ENCODE measurements at regions not wholly inside any gene's neighbourhood (a gene's known extent, or its start where the extent isn't known, plus 50 kb on each side); places are given as distances from the start of the nearest gene placed in this dataset.
"Not testable (repeated sequence)": the region's sequence is repeated elsewhere in the genome, so short reads cannot be mapped to it uniquely, and the experiment has no call there.

GRCh38 chr13:96934889-96935489, 59.3 kb downstream of the OXGR1 start:
- no peaks in the 10 kb centered on the region for H3K4me1 ChIP-seq (ENCODE audit: control insufficient read depth, insufficient read depth, low read length, unreplicated experiment)
- H3K4me3 ChIP-seq (ENCODE audit: low read depth, low read length): no peak overlapping the region
- H3K36me3 ChIP-seq (ENCODE audit: insufficient read depth, low read length): no peaks in the 10 kb centered on the region
- no peak overlapping the region for H2AFZ ChIP-seq (ENCODE audit: low read length, unreplicated experiment)
- no peak overlapping the region for H3K27ac ChIP-seq (ENCODE audit: low read depth, low read length)
- peaks cover 57% of the 10 kb centered on the region for H3K27me3 ChIP-seq (ENCODE audit: insufficient read depth, low read length)
- H3K79me2 ChIP-seq (ENCODE audit: control insufficient read depth, insufficient read depth, low read length, unreplicated experiment): no peaks in the 10 kb centered on the region

- H3K27me3 ChIP-seq (ENCODE audit: insufficient read depth, low read length): no peaks in the 10 kb centered on the region
- H3K79me2 ChIP-seq (ENCODE audit: control insufficient read depth, insufficient read depth, low read length, unreplicated experiment): no peaks in the 10 kb centered on the region
Measured at GRCh38 chr13:96925916-96926628, 68.2 kb downstream of the OXGR1 start.

GRCh38 chr13:96925477-96925876, 68.8 kb downstream of the OXGR1 start:
- no peak overlapping the region for H3K27ac ChIP-seq (ENCODE audit: low read depth, low read length)
- H3K79me2 ChIP-seq (ENCODE audit: control insufficient read depth, insufficient read depth, low read length, unreplicated experiment): no peaks in the 10 kb centered on the region
- no peak overlapping the region for H2AFZ ChIP-seq (ENCODE audit: low read length, unreplicated experiment)
- no peaks in the 10 kb centered on the region for H3K27me3 ChIP-seq (ENCODE audit: insufficient read depth, low read length)
- no peaks in the 10 kb centered on the region for H3K4me1 ChIP-seq (ENCODE audit: control insufficient read depth, insufficient read depth, low read length, unreplicated experiment)
- H3K4me3 ChIP-seq (ENCODE audit: low read depth, low read length): no peak overlapping the region
- H3K36me3 ChIP-seq (ENCODE audit: insufficient read depth, low read length): no peaks in the 10 kb centered on the region

More at GRCh38 chr13:96925916-96926628, 68.2 kb downstream of the OXGR1 start:
- H3K27ac ChIP-seq (ENCODE audit: low read depth, low read length): no peak overlapping the region
- no peaks in the 10 kb centered on the region for H3K36me3 ChIP-seq (ENCODE audit: insufficient read depth, low read length)
- H2AFZ ChIP-seq (ENCODE audit: low read length, unreplicated experiment): no peak overlapping the region
- H3K4me1 ChIP-seq (ENCODE audit: control insufficient read depth, insufficient read depth, low read length, unreplicated experiment): no peaks in the 10 kb centered on the region
- H3K4me3 ChIP-seq (ENCODE audit: low read depth, low read length): no peak overlapping the region

- H3K4me1 ChIP-seq (ENCODE audit: control insufficient read depth, insufficient read depth, low read length, unreplicated experiment); H3K27me3 ChIP-seq (ENCODE audit: insufficient read depth, low read length); H3K79me2 ChIP-seq (ENCODE audit: control insufficient read depth, insufficient read depth, low read length, unreplicated experiment); H3K27ac ChIP-seq (ENCODE audit: low read depth, low read length); H2AFZ ChIP-seq (ENCODE audit: low read length, unreplicated experiment); H3K36me3 ChIP-seq (ENCODE audit: insufficient read depth, low read length); H3K4me3 ChIP-seq (ENCODE audit: low read depth, low read length): not testable (repeated sequence)
Measured at GRCh38 chr13:96918861-96919631, 75.2 kb downstream of the OXGR1 start.

GRCh38 chr13:96904232-96904631, 90.0 kb downstream of the OXGR1 start:
- Histone ChIP-seq H3K36me3 (ENCODE audit: insufficient read depth, low read length) (no peaks in the 10 kb centered on the region), H3K27ac (ENCODE audit: low read depth, low read length) (no peak overlapping the region), H3K4me3 (ENCODE audit: low read depth, low read length) (no peak overlapping the region), H3K27me3 (ENCODE audit: insufficient read depth, low read length) (peaks cover 5% of the 10 kb centered on the region; the same call in 1 of the 2 replicates), H3K79me2 (ENCODE audit: control insufficient read depth, insufficient read depth, low read length, unreplicated experiment) (no peaks in the 10 kb centered on the region), H2AFZ (ENCODE audit: low read length, unreplicated experiment) (no peak overlapping the region), H3K4me1 (ENCODE audit: control insufficient read depth, insufficient read depth, low read length, unreplicated experiment) (no peaks in the 10 kb centered on the region)

- Histone ChIP-seq H3K36me3 (ENCODE audit: insufficient read depth, low read length) (no peaks in the 10 kb centered on the region), H2AFZ (ENCODE audit: low read length, unreplicated experiment) (no peak overlapping the region), H3K4me1 (ENCODE audit: control insufficient read depth, insufficient read depth, low read length, unreplicated experiment) (peaks cover 5% of the 10 kb centered on the region), H3K27me3 (ENCODE audit: insufficient read depth, low read length) (peaks cover 5% of the 10 kb centered on the region; the same call in 1 of the 2 replicates), H3K4me3 (ENCODE audit: low read depth, low read length) (no peak overlapping the region), H3K27ac (ENCODE audit: low read depth, low read length) (no peak overlapping the region), H3K79me2 (ENCODE audit: control insufficient read depth, insufficient read depth, low read length, unreplicated experiment) (no peaks in the 10 kb centered on the region)
Measured at GRCh38 chr13:96903085-96903484, 91.2 kb downstream of the OXGR1 start.

- Histone ChIP-seq H2AFZ (ENCODE audit: low read length, unreplicated experiment) (no peak overlapping the region), H3K27ac (ENCODE audit: low read depth, low read length) (no peak overlapping the region), H3K79me2 (ENCODE audit: control insufficient read depth, insufficient read depth, low read length, unreplicated experiment) (no peaks in the 10 kb centered on the region), H3K4me3 (ENCODE audit: low read depth, low read length) (no peak overlapping the region), H3K36me3 (ENCODE audit: insufficient read depth, low read length) (no peaks in the 10 kb centered on the region), H3K27me3 (ENCODE audit: insufficient read depth, low read length) (peaks cover 5% of the 10 kb centered on the region; the same call in 1 of the 2 replicates), H3K4me1 (ENCODE audit: control insufficient read depth, insufficient read depth, low read length, unreplicated experiment) (peaks cover 5% of the 10 kb centered on the region)
Measured at GRCh38 chr13:96900986-96901385, 93.3 kb downstream of the OXGR1 start.

- H2AFZ ChIP-seq (ENCODE audit: low read length, unreplicated experiment): no peak overlapping the region
- H3K79me2 ChIP-seq (ENCODE audit: control insufficient read depth, insufficient read depth, low read length, unreplicated experiment): no peaks in the 10 kb centered on the region
- no peaks in the 10 kb centered on the region for H3K36me3 ChIP-seq (ENCODE audit: insufficient read depth, low read length)
- no peak overlapping the region for H3K4me3 ChIP-seq (ENCODE audit: low read depth, low read length)
- H3K27ac ChIP-seq (ENCODE audit: low read depth, low read length): no peak overlapping the region
- H3K4me1 ChIP-seq (ENCODE audit: control insufficient read depth, insufficient read depth, low read length, unreplicated experiment): peaks cover 5% of the 10 kb centered on the region
- H3K27me3 ChIP-seq (ENCODE audit: insufficient read depth, low read length): peaks cover 5% of the 10 kb centered on the region; the same call in 1 of the 2 replicates
Measured at GRCh38 chr13:96899946-96900345, 94.3 kb downstream of the OXGR1 start.

- no peak overlapping the region for H2AFZ ChIP-seq (ENCODE audit: low read length, unreplicated experiment)
Measured at GRCh38 chr13:96898646-96899254, 95.5 kb downstream of the OXGR1 start.

GRCh38 chr13:96898212-96898611, 96.1 kb downstream of the OXGR1 start:
- Histone ChIP-seq H2AFZ (ENCODE audit: low read length, unreplicated experiment) (no peak overlapping the region), H3K27me3 (ENCODE audit: insufficient read depth, low read length) (no peaks in the 10 kb centered on the region), H3K4me1 (ENCODE audit: control insufficient read depth, insufficient read depth, low read length, unreplicated experiment) (peaks cover 5% of the 10 kb centered on the region), H3K27ac (ENCODE audit: low read depth, low read length) (peak overlapping the region; percentile 57), H3K4me3 (ENCODE audit: low read depth, low read length) (peak overlapping the region; percentile 19; the same call in 1 of the 2 replicates), H3K36me3 (ENCODE audit: insufficient read depth, low read length) (no peaks in the 10 kb centered on the region), H3K79me2 (ENCODE audit: control insufficient read depth, insufficient read depth, low read length, unreplicated experiment) (no peaks in the 10 kb centered on the region)

More at GRCh38 chr13:96898646-96899254, 95.5 kb downstream of the OXGR1 start:
- Histone ChIP-seq H3K79me2 (ENCODE audit: control insufficient read depth, insufficient read depth, low read length, unreplicated experiment) (no peaks in the 10 kb centered on the region), H3K27ac (ENCODE audit: low read depth, low read length) (peak overlapping the region; percentile 57), H3K27me3 (ENCODE audit: insufficient read depth, low read length) (peaks cover 3% of the 10 kb centered on the region; the same call in 1 of the 2 replicates), H3K36me3 (ENCODE audit: insufficient read depth, low read length) (no peaks in the 10 kb centered on the region), H3K4me3 (ENCODE audit: low read depth, low read length) (peak overlapping the region; percentile 19; the same call in 1 of the 2 replicates), H3K4me1 (ENCODE audit: control insufficient read depth, insufficient read depth, low read length, unreplicated experiment) (peaks cover 5% of the 10 kb centered on the region)
